ENCODE measurements at regions not wholly inside any gene's neighbourhood (a gene's known extent, or its start where the extent isn't known, plus 50 kb on each side); places are given as distances from the start of the nearest gene placed in this dataset.

GRCh38 chr1:4048921-4049320 lies 148.8 kb upstream of the C1orf174 start:
- TF ChIP-seq CTCF (IDR thresholded peaks at IDR 0.05; ENCODE audit: insufficient read depth, low read depth, low read length, missing control alignments): no peak
- H3K4me3 ChIP-seq (ENCODE audit: low read length): no peak overlapping the region
- DNase-seq (ENCODE audit: low read depth): no peak

DNA sequence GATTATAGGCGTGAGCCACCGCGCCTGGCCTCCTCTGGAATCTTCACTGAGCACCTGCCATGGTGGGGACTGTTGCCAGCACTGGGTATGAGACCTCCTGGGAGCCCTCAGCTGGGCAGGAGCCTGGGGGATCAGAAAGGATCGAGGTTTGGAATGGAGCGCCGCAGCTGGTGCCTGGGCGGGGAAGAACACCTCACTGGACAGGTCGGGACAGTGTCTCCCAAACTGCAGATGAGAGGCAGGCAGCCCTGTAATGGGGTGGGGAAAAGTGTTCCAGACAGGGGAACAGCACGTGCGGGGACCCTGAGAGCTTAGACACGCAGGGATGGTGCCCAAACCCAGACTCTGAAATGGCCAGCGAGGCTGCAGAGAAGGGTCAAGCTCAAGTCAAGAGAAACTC lies 150.9 kb upstream of the C1orf174 start:
- no peak for TF ChIP-seq CTCF (IDR thresholded peaks at IDR 0.05; ENCODE audit: insufficient read depth, low read depth, low read length, missing control alignments)
- DNase-seq (ENCODE audit: low read depth): no peak
- no peak overlapping the region for H3K4me3 ChIP-seq (ENCODE audit: low read length)

DNA sequence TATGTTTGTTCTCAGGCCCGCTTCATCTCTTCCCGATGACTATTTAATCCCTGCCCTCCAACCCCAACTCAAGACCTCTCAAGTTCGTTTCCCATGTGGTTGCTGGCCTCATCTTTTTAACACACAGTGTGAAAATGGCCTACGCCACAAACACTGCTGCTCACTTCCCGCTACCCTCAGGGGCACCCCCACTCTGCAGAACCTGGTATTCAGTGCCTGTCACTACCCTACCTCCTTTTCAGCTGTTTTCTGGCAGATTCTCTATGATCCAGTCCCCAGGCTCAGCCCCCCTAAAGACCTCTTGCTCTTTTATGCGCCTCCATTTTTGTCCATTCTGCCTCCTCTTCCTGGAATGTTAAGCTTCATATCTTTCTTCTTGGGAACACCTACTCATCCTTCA lies 152.6 kb upstream of the C1orf174 start:
- no peak overlapping the region for H3K4me3 ChIP-seq (ENCODE audit: low read length)
- DNase-seq (ENCODE audit: low read depth): no peak
- no peak for TF ChIP-seq CTCF (IDR thresholded peaks at IDR 0.05; ENCODE audit: insufficient read depth, low read depth, low read length, missing control alignments)

GRCh38 chr1:4053160-4053748 lies 153.2 kb upstream of the C1orf174 start:
- no peak overlapping the region for H3K4me3 ChIP-seq (ENCODE audit: low read length)
- no peak for DNase-seq (ENCODE audit: low read depth)
- TF ChIP-seq CTCF (IDR thresholded peaks at IDR 0.05; ENCODE audit: insufficient read depth, low read depth, low read length, missing control alignments): no peak

DNA sequence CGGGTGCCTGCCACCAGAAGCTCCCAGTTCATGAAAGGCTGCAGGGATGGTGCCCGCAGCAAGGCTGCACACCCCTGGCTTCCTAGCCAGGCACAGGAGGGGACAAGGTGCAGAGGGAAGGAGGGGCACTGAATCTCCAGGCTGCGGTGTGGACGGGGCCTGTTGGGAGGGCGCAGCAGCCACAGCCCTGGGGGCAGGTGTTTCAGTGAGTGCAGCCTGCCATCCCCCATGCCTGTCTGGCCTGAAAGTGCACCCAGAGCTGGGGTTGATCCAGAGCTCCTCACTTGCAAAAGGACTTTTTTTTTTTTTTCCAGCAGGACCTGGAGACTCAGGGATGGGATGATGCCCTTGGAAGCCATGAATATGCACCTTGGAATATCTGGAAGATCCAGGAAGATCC lies 153.7 kb upstream of the C1orf174 start:
- no peak overlapping the region for H3K4me3 ChIP-seq (ENCODE audit: low read length)
- DNase-seq (ENCODE audit: low read depth): no peak
- no peak for TF ChIP-seq CTCF (IDR thresholded peaks at IDR 0.05; ENCODE audit: insufficient read depth, low read depth, low read length, missing control alignments)

DNA sequence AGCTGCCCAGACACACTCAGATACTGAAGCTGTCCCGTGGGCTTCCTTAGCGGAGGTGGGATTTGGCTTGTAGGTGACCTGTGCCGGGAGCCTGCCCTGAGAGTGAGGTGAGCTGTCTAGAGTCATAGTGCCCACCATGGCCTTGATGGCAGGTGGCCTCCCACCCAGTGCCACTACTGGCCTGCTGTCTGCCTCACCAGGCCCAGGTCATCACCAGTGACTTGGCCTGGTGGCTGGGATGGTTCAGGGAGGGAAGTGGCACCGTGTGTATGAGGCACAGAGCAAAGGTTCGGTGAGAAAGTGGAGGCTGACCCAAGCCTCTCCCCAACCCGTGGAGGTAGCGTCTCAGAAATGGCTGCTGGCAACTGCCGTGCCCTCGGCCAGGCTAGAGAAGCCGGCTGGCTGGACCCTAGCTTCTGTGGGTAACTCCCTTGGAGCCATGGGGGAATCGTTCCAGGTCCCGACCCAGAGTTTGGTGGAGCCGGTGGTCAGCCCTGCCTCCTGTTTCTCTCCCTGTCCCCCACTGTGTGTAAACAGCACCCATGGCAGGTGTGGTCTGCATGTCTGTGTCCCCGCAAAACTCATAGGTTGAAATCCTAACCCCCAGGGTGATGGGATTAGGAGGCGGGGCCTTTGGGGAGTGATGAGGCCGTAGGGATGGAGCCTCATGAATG lies 155.4 kb upstream of the C1orf174 start:
- no peak overlapping the region for H3K4me3 ChIP-seq (ENCODE audit: low read length)
- TF ChIP-seq CTCF (IDR thresholded peaks at IDR 0.05; ENCODE audit: insufficient read depth, low read depth, low read length, missing control alignments): no peak
- no peak for DNase-seq (ENCODE audit: low read depth)

GRCh38 chr1:4056422-4056821 lies 156.3 kb upstream of the C1orf174 start:
- DNase-seq (ENCODE audit: low read depth): no peak
- no peak for TF ChIP-seq CTCF (IDR thresholded peaks at IDR 0.05; ENCODE audit: insufficient read depth, low read depth, low read length, missing control alignments)
- no peak overlapping the region for H3K4me3 ChIP-seq (ENCODE audit: low read length)

Measured in epithelial cell of esophagus (primary cell).